ENCODE measurements at regions not wholly inside any gene's neighbourhood (a gene's known extent, or its start where the extent isn't known, plus 50 kb on each side); places are given as distances from the start of the nearest gene placed in this dataset.

GRCh38 chr6:23905133-23905815 is 220.7 kb upstream of the NRSN1 start:
- DNase-seq (ENCODE audit: low read depth) = no peak
- H3K4me3 ChIP-seq (ENCODE audit: low read depth, low read length) = no peak overlapping the region
- TF ChIP-seq, protein P1, sequence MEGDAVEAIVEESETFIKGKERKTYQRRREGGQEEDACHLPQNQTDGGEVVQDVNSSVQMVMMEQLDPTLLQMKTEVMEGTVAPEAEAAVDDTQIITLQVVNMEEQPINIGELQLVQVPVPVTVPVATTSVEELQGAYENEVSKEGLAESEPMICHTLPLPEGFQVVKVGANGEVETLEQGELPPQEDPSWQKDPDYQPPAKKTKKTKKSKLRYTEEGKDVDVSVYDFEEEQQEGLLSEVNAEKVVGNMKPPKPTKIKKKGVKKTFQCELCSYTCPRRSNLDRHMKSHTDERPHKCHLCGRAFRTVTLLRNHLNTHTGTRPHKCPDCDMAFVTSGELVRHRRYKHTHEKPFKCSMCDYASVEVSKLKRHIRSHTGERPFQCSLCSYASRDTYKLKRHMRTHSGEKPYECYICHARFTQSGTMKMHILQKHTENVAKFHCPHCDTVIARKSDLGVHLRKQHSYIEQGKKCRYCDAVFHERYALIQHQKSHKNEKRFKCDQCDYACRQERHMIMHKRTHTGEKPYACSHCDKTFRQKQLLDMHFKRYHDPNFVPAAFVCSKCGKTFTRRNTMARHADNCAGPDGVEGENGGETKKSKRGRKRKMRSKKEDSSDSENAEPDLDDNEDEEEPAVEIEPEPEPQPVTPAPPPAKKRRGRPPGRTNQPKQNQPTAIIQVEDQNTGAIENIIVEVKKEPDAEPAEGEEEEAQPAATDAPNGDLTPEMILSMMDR (conservative IDR thresholded peaks at IDR 0.05; ENCODE audit: low read depth, low read length) = no peak

DNA sequence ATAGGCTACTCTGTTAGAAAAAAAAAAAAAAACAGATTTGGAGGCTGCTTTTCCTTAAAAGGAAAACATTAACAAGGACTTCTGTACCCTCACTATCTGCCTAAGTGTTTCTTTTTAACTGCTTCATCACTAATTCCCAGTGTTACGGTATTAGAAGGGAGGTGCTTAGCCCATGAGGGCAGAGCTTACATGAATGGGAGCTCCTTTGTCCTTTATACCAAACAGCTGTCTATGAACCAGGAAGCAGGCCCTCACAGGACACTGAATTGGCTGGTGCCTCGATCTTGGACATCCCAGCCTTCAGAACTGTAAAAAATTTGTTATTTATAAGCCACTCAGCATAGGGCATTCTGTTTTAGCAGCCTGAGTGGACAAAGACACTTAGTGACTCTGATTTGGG is 215.6 kb upstream of the NRSN1 start:
- DNase-seq (ENCODE audit: low read depth) = no peak
- TF ChIP-seq, protein P1 (conservative IDR thresholded peaks at IDR 0.05; ENCODE audit: low read depth, low read length) = no peak
- no peak overlapping the region for H3K4me3 ChIP-seq (ENCODE audit: low read depth, low read length)

DNA sequence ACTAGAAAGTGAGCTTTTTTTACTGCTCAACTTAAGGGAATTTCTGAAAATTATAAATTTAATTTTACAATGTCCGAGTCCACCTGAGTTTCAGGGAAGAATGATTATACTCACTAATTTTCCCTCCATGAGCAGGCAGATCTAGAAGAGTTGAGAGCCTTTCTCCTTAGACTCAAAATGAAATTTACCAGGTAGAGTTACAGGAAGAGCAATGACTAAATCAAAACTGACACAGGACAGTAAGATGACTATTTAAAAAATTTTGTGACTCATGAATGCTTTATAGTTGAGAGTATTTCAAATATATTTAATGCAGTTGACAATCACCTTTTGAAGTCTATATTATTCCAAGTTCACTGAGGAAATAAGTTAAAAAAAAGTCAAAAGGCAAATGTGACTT is 198.1 kb upstream of the NRSN1 start:
- TF ChIP-seq, protein P1 (conservative IDR thresholded peaks at IDR 0.05; ENCODE audit: low read depth, low read length) = no peak
- no peak overlapping the region for H3K4me3 ChIP-seq (ENCODE audit: low read depth, low read length)
- no peak for DNase-seq (ENCODE audit: low read depth)

DNA sequence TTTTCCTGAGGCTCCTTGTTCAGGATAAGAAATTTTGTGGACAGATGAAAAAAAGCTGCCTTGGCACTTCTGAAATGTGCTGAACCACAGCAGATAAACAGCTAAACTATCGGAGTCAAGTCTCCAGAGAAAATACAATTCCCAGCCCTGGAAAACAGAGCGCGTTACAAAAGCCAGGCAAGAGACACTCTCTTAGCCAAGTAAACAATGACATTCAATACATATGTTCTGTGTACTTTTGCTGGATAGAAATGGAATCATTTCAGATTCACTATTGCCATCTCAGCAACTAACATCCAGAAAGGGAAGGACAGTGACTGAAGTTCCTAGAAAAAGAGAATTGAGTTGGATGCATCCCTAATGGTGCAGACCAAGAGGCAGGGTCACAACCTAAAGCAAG is 196.8 kb upstream of the NRSN1 start:
- no peak for DNase-seq (ENCODE audit: low read depth)

GRCh38 chr6:23940466-23940865 is 185.5 kb upstream of the NRSN1 start:
- H3K4me3 ChIP-seq (ENCODE audit: low read depth, low read length) = no peak overlapping the region
- DNase-seq (ENCODE audit: low read depth) = no peak
- TF ChIP-seq, protein P1 (conservative IDR thresholded peaks at IDR 0.05; ENCODE audit: low read depth, low read length) = no peak

More for the DNA sequence above, 196.8 kb upstream of the NRSN1 start:
- TF ChIP-seq, protein P1 (conservative IDR thresholded peaks at IDR 0.05; ENCODE audit: low read depth, low read length) = no peak
- no peak overlapping the region for H3K4me3 ChIP-seq (ENCODE audit: low read depth, low read length)

GRCh38 chr6:23951691-23952090 is 174.3 kb upstream of the NRSN1 start:
- DNase-seq (ENCODE audit: low read depth) = no peak
- no peak overlapping the region for H3K4me3 ChIP-seq (ENCODE audit: low read depth, low read length)
- TF ChIP-seq, protein P1 (conservative IDR thresholded peaks at IDR 0.05; ENCODE audit: low read depth, low read length) = no peak

DNA sequence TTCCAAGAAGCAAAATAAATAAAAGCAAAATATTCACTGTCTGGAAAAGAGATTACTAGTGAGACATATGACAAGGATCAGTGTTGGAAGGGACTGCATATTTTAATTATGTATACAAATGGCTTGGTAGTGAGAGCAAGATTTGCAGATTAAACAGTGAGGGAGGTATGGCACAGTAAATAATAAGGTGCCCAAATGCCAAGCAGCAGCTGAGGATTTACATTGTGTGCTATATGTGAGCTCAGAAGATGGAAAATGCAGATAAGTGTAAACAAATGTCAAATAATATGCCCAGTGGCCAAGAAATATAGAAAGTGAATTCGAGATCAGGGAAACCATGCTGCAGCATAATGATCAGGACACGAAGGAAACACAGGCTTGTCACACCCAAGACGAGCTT is 173.8 kb upstream of the NRSN1 start:
- TF ChIP-seq, protein P1 (conservative IDR thresholded peaks at IDR 0.05; ENCODE audit: low read depth, low read length) = no peak
- H3K4me3 ChIP-seq (ENCODE audit: low read depth, low read length) = no peak overlapping the region
- no peak for DNase-seq (ENCODE audit: low read depth)
